Left kidney (tissue), 1 donor: ENCODE measurements at regions not wholly inside any gene's neighbourhood (a gene's known extent, or its start where the extent isn't known, plus 50 kb on each side); places are given as distances from the start of the nearest gene placed in this dataset.
"Not testable (repeated sequence)": the region's sequence is repeated elsewhere in the genome, so short reads cannot be mapped to it uniquely, and the experiment has no call there.

Experiments
- DNase-seq: peaks from one replicate; pipeline ENCODE4 v3.0.0-alpha.2; 2013

- no peak for DNase-seq
These were observed 1784.7 kb downstream of the LRRC4C start for GRCh38 chr11:39674761-39675160.

GRCh38 chr11:39674024-39674423, 1785.4 kb downstream of the LRRC4C start:
- no peak for DNase-seq

- DNase-seq, result no peak
These were observed 1790.8 kb downstream of the LRRC4C start for GRCh38 chr11:39668640-39669039.

GRCh38 chr11:39664023-39664422, 1795.4 kb downstream of the LRRC4C start:
- DNase-seq, result no peak

GRCh38 chr11:39661890-39662289, 1797.6 kb downstream of the LRRC4C start:
- DNase-seq, result no peak

- DNase-seq, result no peak
These were observed 1807.5 kb downstream of the LRRC4C start for GRCh38 chr11:39651857-39652461.

GRCh38 chr11:39641751-39642150, 1817.7 kb downstream of the LRRC4C start:
- DNase-seq, result no peak

- no peak for DNase-seq
These were observed 1829.1 kb downstream of the LRRC4C start for GRCh38 chr11:39630365-39630764.

GRCh38 chr11:39628311-39628710, 1831.1 kb downstream of the LRRC4C start:
- no peak for DNase-seq

GRCh38 chr11:39620309-39620708, 1839.1 kb downstream of the LRRC4C start:
- not testable (repeated sequence) for DNase-seq

GRCh38 chr11:39617971-39618370, 1841.5 kb downstream of the LRRC4C start:
- no peak for DNase-seq

- DNase-seq, result no peak
These were observed 1870.1 kb downstream of the LRRC4C start for GRCh38 chr11:39589391-39589790.

- DNase-seq, result no peak
These were observed 1873.4 kb downstream of the LRRC4C start for GRCh38 chr11:39586036-39586435.

GRCh38 chr11:39571081-39571480, 1888.4 kb downstream of the LRRC4C start:
- DNase-seq, result no peak

- no peak for DNase-seq
These were observed 1888.9 kb downstream of the LRRC4C start for GRCh38 chr11:39570526-39570925.

- DNase-seq, result no peak
These were observed 1889.7 kb downstream of the LRRC4C start for GRCh38 chr11:39569789-39570188.

- no peak for DNase-seq
These were observed 1917.0 kb downstream of the LRRC4C start for GRCh38 chr11:39542460-39542859.

- DNase-seq, result no peak
These were observed 1917.5 kb downstream of the LRRC4C start for GRCh38 chr11:39541945-39542351.

- not testable (repeated sequence) for DNase-seq
These were observed 1923.1 kb downstream of the LRRC4C start for GRCh38 chr11:39536323-39536722.
